ENCODE measurements at regions not wholly inside any gene's neighbourhood (a gene's known extent, or its start where the extent isn't known, plus 50 kb on each side); places are given as distances from the start of the nearest gene placed in this dataset.

- peak in 1 of 3 donors; percentile 34 for TF ChIP-seq POLR2A (IDR thresholded peaks at IDR 0.05)
- TF ChIP-seq, protein P1, sequence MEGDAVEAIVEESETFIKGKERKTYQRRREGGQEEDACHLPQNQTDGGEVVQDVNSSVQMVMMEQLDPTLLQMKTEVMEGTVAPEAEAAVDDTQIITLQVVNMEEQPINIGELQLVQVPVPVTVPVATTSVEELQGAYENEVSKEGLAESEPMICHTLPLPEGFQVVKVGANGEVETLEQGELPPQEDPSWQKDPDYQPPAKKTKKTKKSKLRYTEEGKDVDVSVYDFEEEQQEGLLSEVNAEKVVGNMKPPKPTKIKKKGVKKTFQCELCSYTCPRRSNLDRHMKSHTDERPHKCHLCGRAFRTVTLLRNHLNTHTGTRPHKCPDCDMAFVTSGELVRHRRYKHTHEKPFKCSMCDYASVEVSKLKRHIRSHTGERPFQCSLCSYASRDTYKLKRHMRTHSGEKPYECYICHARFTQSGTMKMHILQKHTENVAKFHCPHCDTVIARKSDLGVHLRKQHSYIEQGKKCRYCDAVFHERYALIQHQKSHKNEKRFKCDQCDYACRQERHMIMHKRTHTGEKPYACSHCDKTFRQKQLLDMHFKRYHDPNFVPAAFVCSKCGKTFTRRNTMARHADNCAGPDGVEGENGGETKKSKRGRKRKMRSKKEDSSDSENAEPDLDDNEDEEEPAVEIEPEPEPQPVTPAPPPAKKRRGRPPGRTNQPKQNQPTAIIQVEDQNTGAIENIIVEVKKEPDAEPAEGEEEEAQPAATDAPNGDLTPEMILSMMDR (IDR thresholded peaks at IDR 0.05), result peak in 5 of 7 experiments; percentile 22 to 48 (median 42)
Observed at GRCh38 chr6:119727504-119728219, 378.1 kb upstream of the MAN1A1 start.

All from body of pancreas (tissue), 4 donors.